SU-DHL-6 (cell line): ENCODE measurements at regions not wholly inside any gene's neighbourhood (a gene's known extent, or its start where the extent isn't known, plus 50 kb on each side); places are given as distances from the start of the nearest gene placed in this dataset.
"Not testable (repeated sequence)": the region's sequence is repeated elsewhere in the genome, so short reads cannot be mapped to it uniquely, and the experiment has no call there.

Experiments used
- H2AFZ ChIP-seq: fragments of 200-600 bp; sonication (generic); 2 replicates; pipeline ENCODE4 v1.6.1; 2014; ENCODE audit warnings: low read depth, mild to moderate bottlenecking, moderate library complexity, mixed read lengths, antibody characterized with exemption, low read length; ENCODE audit not compliant: severe bottlenecking
- H3F3A ChIP-seq: fragments of 200-600 bp; shearing (Covaris generic); 2 replicates; pipeline ENCODE4 v1.6.0; 2016; ENCODE audit warnings: antibody characterized with exemption, mild to moderate bottlenecking; ENCODE audit not compliant: insufficient read depth
- H3K27ac ChIP-seq: fragments of 200-600 bp; sonication (generic); 2 replicates; pipeline ENCODE4 v1.5.1; 2016; ENCODE audit warnings: low read depth, mild to moderate bottlenecking, low read length, moderate library complexity, mixed read lengths
- H3K27me3 ChIP-seq: fragments of 200-600 bp; sonication (generic), shearing (Covaris generic); 2 replicates; pipeline ENCODE4 v1.6.0; 2014; ENCODE audit warnings: mild to moderate bottlenecking, low read length
- H3K36me3 ChIP-seq: fragments of 200-600 bp; sonication (generic); 2 replicates; pipeline ENCODE4 v1.6.1; 2014; ENCODE audit warnings: mild to moderate bottlenecking, low read length, mixed read lengths
- H3K4me2 ChIP-seq: fragments of 300-600, 200-600 bp; shearing (Covaris generic), sonication (generic); 2 replicates; pipeline ENCODE4 v1.6.0; 2014; ENCODE audit warnings: low read length, low read depth, mild to moderate bottlenecking; ENCODE audit not compliant: poor library complexity, severe bottlenecking
- H3K4me3 ChIP-seq: fragments of 200-600 bp; sonication (generic); 2 replicates; pipeline ENCODE4 v1.5.1; 2014; ENCODE audit warnings: antibody characterized with exemption, low read length, mild to moderate bottlenecking, mixed read lengths; ENCODE audit not compliant: insufficient read depth, poor library complexity, severe bottlenecking
- H3K79me2 ChIP-seq: fragments of 200-600 bp; sonication (generic); 2 replicates; pipeline ENCODE4 v1.6.1; 2014; ENCODE audit warnings: mild to moderate bottlenecking, low read length, moderate library complexity; ENCODE audit not compliant: insufficient read depth
- H3K9ac ChIP-seq: fragments of 200-600 bp; sonication (generic); 2 replicates; pipeline ENCODE4 v1.7.0; 2014; ENCODE audit warnings: mild to moderate bottlenecking, low read length
- H3K9me2 ChIP-seq: fragments of 200-600 bp; sonication (generic); replicated peaks from 2 replicates; pipeline ENCODE4 v1.6.1; 2014; ENCODE audit warnings: low read length; ENCODE audit not compliant: insufficient read depth
- H3K9me3 ChIP-seq: fragments of 200-600 bp; sonication (generic); 2 replicates; pipeline ENCODE4 v1.6.1; 2014; ENCODE audit warnings: low read length, mixed read lengths; ENCODE audit not compliant: insufficient read depth
- H4K20me1 ChIP-seq: fragments of 200-600 bp; sonication (generic); 2 replicates; pipeline ENCODE4 v1.6.1; 2014; ENCODE audit warnings: low read depth, mild to moderate bottlenecking, antibody characterized with exemption, low read length, moderate library complexity, mixed read lengths
- CTCF ChIP-seq: fragments of 200-600 bp; sonication (generic); IDR thresholded peaks from one replicate; pipeline ENCODE4 v1.5.1; 2017; ENCODE audit warnings: antibody characterized with exemption, mild to moderate bottlenecking, low read length, moderate library complexity; ENCODE audit not compliant: insufficient read depth, poor library complexity, severe bottlenecking
- EZH2phosphoT487 ChIP-seq: fragments of 200-600 bp; sonication (generic), shearing (Covaris generic); conservative IDR thresholded peaks from 2 replicates; pipeline ENCODE4 v1.6.1; 2018; ENCODE audit warnings: mild to moderate bottlenecking, antibody characterized with exemption, low read length, moderate library complexity, mixed read lengths

DNA sequence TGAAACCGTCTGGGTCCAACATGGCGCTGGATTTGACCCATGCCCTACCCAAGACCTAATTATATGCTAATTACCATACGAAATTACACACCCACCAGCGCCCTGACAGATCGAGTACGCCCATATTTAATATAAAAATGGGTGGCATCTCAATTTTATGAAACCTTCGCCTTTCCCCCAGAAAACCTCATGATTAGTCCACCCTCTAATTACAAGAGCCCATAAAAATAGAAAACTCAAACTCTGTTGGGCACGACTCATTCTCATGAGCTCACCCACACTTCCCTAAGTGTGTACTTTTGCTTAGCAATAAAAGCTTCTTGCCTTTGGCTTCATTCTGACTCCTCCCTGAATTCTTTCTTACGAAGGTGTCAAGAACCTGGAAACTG lies 136.4 kb downstream of the OR2B2 start:
- no peaks in the 10 kb centered on the region for H3K9me3 ChIP-seq
- H3K9me2 ChIP-seq: no peaks in the 10 kb centered on the region
- H3K4me2 ChIP-seq: no peak overlapping the region
- H3F3A ChIP-seq: no peaks in the 10 kb centered on the region
- no peak overlapping the region for H3K9ac ChIP-seq
- no peaks in the 10 kb centered on the region for H3K79me2 ChIP-seq
- no peaks in the 10 kb centered on the region for H3K36me3 ChIP-seq
- no peak overlapping the region for H2AFZ ChIP-seq
- TF ChIP-seq CTCF: no peak
- no peak for TF ChIP-seq EZH2phosphoT487
- no peak overlapping the region for H3K4me3 ChIP-seq
- no peaks in the 10 kb centered on the region for H3K27me3 ChIP-seq
- H4K20me1 ChIP-seq: no peaks in the 10 kb centered on the region
- no peak overlapping the region for H3K27ac ChIP-seq

GRCh38 chr6:27775138-27775795 lies 136.9 kb downstream of the OR2B2 start:
- H3K4me3 ChIP-seq, H4K20me1 ChIP-seq, H3K9me2 ChIP-seq, H3F3A ChIP-seq, H3K9ac ChIP-seq, H3K27me3 ChIP-seq, H2AFZ ChIP-seq, H3K36me3 ChIP-seq, H3K27ac ChIP-seq, H3K9me3 ChIP-seq, H3K4me2 ChIP-seq, H3K79me2 ChIP-seq: not testable (repeated sequence)

DNA sequence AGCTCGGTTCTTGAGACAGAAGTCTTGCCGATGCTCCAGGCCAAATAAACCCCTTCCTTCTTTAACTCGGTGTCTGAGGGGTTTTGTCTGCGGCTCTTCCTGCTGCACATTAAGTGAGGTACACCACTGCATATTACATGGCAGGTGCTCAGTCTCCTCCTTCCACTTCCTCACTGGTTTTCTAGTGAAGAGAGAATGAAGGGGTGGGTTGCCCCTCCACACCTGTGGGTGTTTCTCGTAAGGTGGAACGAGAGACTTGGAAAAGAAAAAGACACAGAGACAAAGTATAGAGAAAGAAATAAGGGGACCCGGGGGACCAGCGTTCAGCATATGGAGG lies 138.0 kb downstream of the OR2B2 start:
- not testable (repeated sequence) for H3K9me3 ChIP-seq, H3K4me3 ChIP-seq, H2AFZ ChIP-seq, H4K20me1 ChIP-seq, H3K36me3 ChIP-seq, H3K9ac ChIP-seq, H3K9me2 ChIP-seq, H3F3A ChIP-seq, H3K27me3 ChIP-seq, H3K79me2 ChIP-seq, H3K27ac ChIP-seq
- H3K4me2 ChIP-seq: peak overlapping the region; percentile 4

- not testable (repeated sequence) for H3K9me2 ChIP-seq, H4K20me1 ChIP-seq, H3K27me3 ChIP-seq, H3K27ac ChIP-seq, H2AFZ ChIP-seq, H3K4me3 ChIP-seq, H3K9ac ChIP-seq, H3K79me2 ChIP-seq, H3K9me3 ChIP-seq, H3K36me3 ChIP-seq, H3F3A ChIP-seq
- peak overlapping the region; percentile 4 for H3K4me2 ChIP-seq
These were observed 138.5 kb downstream of the OR2B2 start for GRCh38 chr6:27773542-27774263.
